Endothelial cell (in vitro differentiated cells): ENCODE measurements at regions not wholly inside any gene's neighbourhood (a gene's known extent, or its start where the extent isn't known, plus 50 kb on each side); places are given as distances from the start of the nearest gene placed in this dataset.

Experiments used
- DNase-seq: peaks from one replicate; pipeline ENCODE4 v3.0.0; 2021; ENCODE audit warnings: low spot score
- H3K27ac Mint-ChIP-seq: one replicate; pipeline ENCODE4 v1.8.0; 2021; ENCODE audit warnings: mixed read lengths, inconsistent platforms; ENCODE audit not compliant: unreplicated experiment
- H3K27me3 Mint-ChIP-seq: one replicate; pipeline ENCODE4 v1.8.0; 2021; ENCODE audit warnings: mild to moderate bottlenecking, moderate library complexity, mixed read lengths, inconsistent platforms; ENCODE audit not compliant: unreplicated experiment
- H3K36me3 Mint-ChIP-seq: one replicate; pipeline ENCODE4 v1.8.0; 2021; ENCODE audit warnings: mild to moderate bottlenecking, low read depth, mixed read lengths, inconsistent platforms; ENCODE audit not compliant: unreplicated experiment
- H3K4me1 Mint-ChIP-seq: one replicate; pipeline ENCODE4 v1.8.0; 2021; ENCODE audit warnings: mild to moderate bottlenecking, mixed read lengths, inconsistent platforms; ENCODE audit not compliant: unreplicated experiment
- H3K4me3 Mint-ChIP-seq: one replicate; pipeline ENCODE4 v1.8.0; 2021; ENCODE audit warnings: mild to moderate bottlenecking, mixed read lengths, inconsistent platforms; ENCODE audit not compliant: unreplicated experiment
- H3K9me3 Mint-ChIP-seq: one replicate; pipeline ENCODE4 v1.8.0; 2021; ENCODE audit warnings: mixed read lengths, inconsistent platforms; ENCODE audit not compliant: unreplicated experiment
- TF ChIP-seq, protein P1 (sequence below): fragments of 200-600 bp; sonication (generic); IDR thresholded peaks from one replicate; pipeline ENCODE4 v1.5.0; 2021; ENCODE audit warnings: antibody characterized with exemption; ENCODE audit not compliant: unreplicated experiment

- peaks cover 8% of the 10 kb centered on the region for H3K36me3 Mint-ChIP-seq
- TF ChIP-seq, protein P1, sequence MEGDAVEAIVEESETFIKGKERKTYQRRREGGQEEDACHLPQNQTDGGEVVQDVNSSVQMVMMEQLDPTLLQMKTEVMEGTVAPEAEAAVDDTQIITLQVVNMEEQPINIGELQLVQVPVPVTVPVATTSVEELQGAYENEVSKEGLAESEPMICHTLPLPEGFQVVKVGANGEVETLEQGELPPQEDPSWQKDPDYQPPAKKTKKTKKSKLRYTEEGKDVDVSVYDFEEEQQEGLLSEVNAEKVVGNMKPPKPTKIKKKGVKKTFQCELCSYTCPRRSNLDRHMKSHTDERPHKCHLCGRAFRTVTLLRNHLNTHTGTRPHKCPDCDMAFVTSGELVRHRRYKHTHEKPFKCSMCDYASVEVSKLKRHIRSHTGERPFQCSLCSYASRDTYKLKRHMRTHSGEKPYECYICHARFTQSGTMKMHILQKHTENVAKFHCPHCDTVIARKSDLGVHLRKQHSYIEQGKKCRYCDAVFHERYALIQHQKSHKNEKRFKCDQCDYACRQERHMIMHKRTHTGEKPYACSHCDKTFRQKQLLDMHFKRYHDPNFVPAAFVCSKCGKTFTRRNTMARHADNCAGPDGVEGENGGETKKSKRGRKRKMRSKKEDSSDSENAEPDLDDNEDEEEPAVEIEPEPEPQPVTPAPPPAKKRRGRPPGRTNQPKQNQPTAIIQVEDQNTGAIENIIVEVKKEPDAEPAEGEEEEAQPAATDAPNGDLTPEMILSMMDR = no peak
- H3K27me3 Mint-ChIP-seq = no peaks in the 10 kb centered on the region
Observed at GRCh38 chr15:58324533-58324932, 107.3 kb upstream of the LIPC start.

DNA sequence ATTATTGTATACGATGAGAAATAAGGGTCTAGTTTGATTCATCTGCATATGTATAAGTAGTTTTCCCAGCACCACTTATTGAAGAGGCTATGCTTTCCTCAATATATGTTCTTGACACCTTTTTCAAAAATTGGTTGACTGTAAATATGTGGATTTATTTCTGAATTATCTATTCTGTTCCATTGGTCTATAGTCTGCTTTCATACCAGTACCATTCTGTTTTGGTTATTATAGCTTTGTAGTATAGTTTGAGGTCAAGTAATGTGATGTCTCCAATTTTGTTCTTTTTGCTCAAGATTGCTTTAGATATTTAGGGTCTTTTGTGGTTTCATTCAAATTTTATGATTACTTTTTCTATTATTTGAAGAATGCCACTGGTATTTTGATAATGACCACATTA lies 103.8 kb upstream of the LIPC start:
- Mint-ChIP-seq H3K27me3 (peaks cover 4% of the 10 kb centered on the region), H3K36me3 (peaks cover 8% of the 10 kb centered on the region), H3K9me3 (peaks cover 4% of the 10 kb centered on the region), H3K27ac (no peak overlapping the region), H3K4me1 (peaks cover 61% of the 10 kb centered on the region), H3K4me3 (no peak overlapping the region)
- TF ChIP-seq, protein P1 = no peak
- DNase-seq = no peak

More at GRCh38 chr15:58324533-58324932, 107.3 kb upstream of the LIPC start:
- Mint-ChIP-seq H3K27ac (peak overlapping the region; percentile 46), H3K9me3 (peaks cover 4% of the 10 kb centered on the region), H3K4me3 (no peak overlapping the region), H3K4me1 (peaks cover 29% of the 10 kb centered on the region)
- no peak for DNase-seq

DNA sequence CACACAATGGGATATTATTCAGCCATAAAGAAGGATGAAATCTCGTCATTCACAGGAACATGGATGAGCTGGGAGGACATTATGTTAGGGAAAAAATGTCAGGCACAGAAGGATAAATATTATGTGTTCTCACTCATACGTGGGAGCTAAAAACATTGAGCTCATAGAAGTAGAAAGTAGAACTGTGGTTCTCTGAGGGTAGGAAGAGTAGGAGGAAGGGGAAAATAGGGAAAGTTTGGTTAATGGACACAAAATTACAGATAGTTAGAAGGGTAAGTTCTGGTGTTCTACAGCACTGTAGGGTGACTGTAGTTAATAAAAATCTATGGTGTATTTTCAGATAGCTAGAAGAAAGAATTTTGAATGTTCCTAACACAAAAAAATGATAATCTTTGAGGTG lies 102.6 kb upstream of the LIPC start:
- Mint-ChIP-seq H3K27ac (no peak overlapping the region), H3K36me3 (peaks cover 12% of the 10 kb centered on the region), H3K9me3 (peaks cover 4% of the 10 kb centered on the region), H3K4me3 (no peak overlapping the region), H3K27me3 (peaks cover 6% of the 10 kb centered on the region), H3K4me1 (peaks cover 68% of the 10 kb centered on the region)
- no peak for DNase-seq
- TF ChIP-seq, protein P1 = no peak

GRCh38 chr15:58329781-58330671 lies 101.8 kb upstream of the LIPC start:
- Mint-ChIP-seq H3K9me3 (peaks cover 4% of the 10 kb centered on the region), H3K27ac (peak overlapping the region; percentile 79), H3K4me1 (peaks cover 64% of the 10 kb centered on the region), H3K4me3 (no peak overlapping the region), H3K27me3 (peaks cover 6% of the 10 kb centered on the region), H3K36me3 (peaks cover 12% of the 10 kb centered on the region)
- TF ChIP-seq, protein P1 = no peak
- DNase-seq = no peak
